ENCODE measurements at regions not wholly inside any gene's neighbourhood (a gene's known extent, or its start where the extent isn't known, plus 50 kb on each side); places are given as distances from the start of the nearest gene placed in this dataset.

GRCh38 chr6:170151321-170151771, 139.5 kb downstream of the DLL1 start:
- H3K27me3 Mint-ChIP-seq (ENCODE audit: low read depth, unreplicated experiment) = peaks cover 38% of the 10 kb centered on the region
- Histone ChIP-seq H4K20me1 (ENCODE audit: insufficient read depth, low read length) (no peaks in the 10 kb centered on the region), H3K4me3 (ENCODE audit: insufficient read depth, low read depth, low read length) (no peak overlapping the region), H3K4me1 (ENCODE audit: insufficient read depth, low read length) (peaks cover 6% of the 10 kb centered on the region), H3K36me3 (ENCODE audit: insufficient read depth, low read length) (no peaks in the 10 kb centered on the region), H3K9ac (ENCODE audit: low read length) (no peak overlapping the region), H3K27me3 (ENCODE audit: insufficient read depth, low read length) (peaks cover 4% of the 10 kb centered on the region), H3K27ac (ENCODE audit: low read depth, low read length) (no peak overlapping the region), H3K9me3 (ENCODE audit: insufficient read depth, low read depth, low read length) (no peaks in the 10 kb centered on the region), H2AFZ (ENCODE audit: low read depth, low read length) (no peak overlapping the region), H3K4me2 (ENCODE audit: low read length) (no peak overlapping the region), H3K79me2 (ENCODE audit: insufficient read depth, low read length) (no peaks in the 10 kb centered on the region)
- DNase-seq (ENCODE audit: low read depth) (no peak), FAIRE-seq (no peak)
- TF ChIP-seq CTCF (IDR thresholded peaks at IDR 0.05; ENCODE audit: insufficient read depth, low read depth, low read length) = no peak
- TF ChIP-seq EZH2 (IDR thresholded peaks at IDR 0.05; ENCODE audit: insufficient read depth, low read length) = no peak
- H3K27ac Mint-ChIP-seq (ENCODE audit: unreplicated experiment) = no peak overlapping the region
- peaks cover 2% of the 10 kb centered on the region for H3K9me3 Mint-ChIP-seq (ENCODE audit: unreplicated experiment)
- H3K36me3 Mint-ChIP-seq (ENCODE audit: low read depth, unreplicated experiment) = no peaks in the 10 kb centered on the region
- no peak overlapping the region for H3K4me3 Mint-ChIP-seq (ENCODE audit: unreplicated experiment)
- peaks cover 20% of the 10 kb centered on the region for H3K4me1 Mint-ChIP-seq (ENCODE audit: low read depth, unreplicated experiment)

GRCh38 chr6:170150590-170150945, 140.3 kb downstream of the DLL1 start:
- H3K27ac ChIP-seq (ENCODE audit: low read depth, low read length) = no peak overlapping the region
- H3K9me3 ChIP-seq (ENCODE audit: insufficient read depth, low read depth, low read length) = peaks cover 3% of the 10 kb centered on the region
- peaks cover 32% of the 10 kb centered on the region for H3K27me3 Mint-ChIP-seq (ENCODE audit: low read depth, unreplicated experiment)
- peaks cover 6% of the 10 kb centered on the region for H3K4me1 ChIP-seq (ENCODE audit: insufficient read depth, low read length)
- no peaks in the 10 kb centered on the region for H3K79me2 ChIP-seq (ENCODE audit: insufficient read depth, low read length)
- no peaks in the 10 kb centered on the region for H4K20me1 ChIP-seq (ENCODE audit: insufficient read depth, low read length)
- H2AFZ ChIP-seq (ENCODE audit: low read depth, low read length) = no peak overlapping the region
- H3K9ac ChIP-seq (ENCODE audit: low read length) = no peak overlapping the region
- H3K27ac Mint-ChIP-seq (ENCODE audit: unreplicated experiment) = no peak overlapping the region
- no peak overlapping the region for H3K4me3 Mint-ChIP-seq (ENCODE audit: unreplicated experiment)
- no peak for FAIRE-seq
- peaks cover 20% of the 10 kb centered on the region for H3K4me1 Mint-ChIP-seq (ENCODE audit: low read depth, unreplicated experiment)
- no peaks in the 10 kb centered on the region for H3K9me3 Mint-ChIP-seq (ENCODE audit: unreplicated experiment)
- no peaks in the 10 kb centered on the region for H3K36me3 ChIP-seq (ENCODE audit: insufficient read depth, low read length)
- H3K36me3 Mint-ChIP-seq (ENCODE audit: low read depth, unreplicated experiment) = no peaks in the 10 kb centered on the region
- no peak for DNase-seq (ENCODE audit: low read depth)
- H3K27me3 ChIP-seq (ENCODE audit: insufficient read depth, low read length) = peaks cover 4% of the 10 kb centered on the region
- H3K4me3 ChIP-seq (ENCODE audit: insufficient read depth, low read depth, low read length) = no peak overlapping the region
- TF ChIP-seq EZH2 (IDR thresholded peaks at IDR 0.05; ENCODE audit: insufficient read depth, low read length) (no peak), CTCF (IDR thresholded peaks at IDR 0.05; ENCODE audit: insufficient read depth, low read depth, low read length) (no peak)
- H3K4me2 ChIP-seq (ENCODE audit: low read length) = no peak overlapping the region

- H3K4me3 Mint-ChIP-seq (ENCODE audit: unreplicated experiment) = no peak overlapping the region
- Histone ChIP-seq H3K9ac (ENCODE audit: low read length) (no peak overlapping the region), H3K79me2 (ENCODE audit: insufficient read depth, low read length) (no peaks in the 10 kb centered on the region), H3K4me1 (ENCODE audit: insufficient read depth, low read length) (peaks cover 6% of the 10 kb centered on the region), H3K4me2 (ENCODE audit: low read length) (no peak overlapping the region), H3K9me3 (ENCODE audit: insufficient read depth, low read depth, low read length) (peaks cover 5% of the 10 kb centered on the region), H3K4me3 (ENCODE audit: insufficient read depth, low read depth, low read length) (no peak overlapping the region), H2AFZ (ENCODE audit: low read depth, low read length) (no peak overlapping the region), H3K36me3 (ENCODE audit: insufficient read depth, low read length) (no peaks in the 10 kb centered on the region), H4K20me1 (ENCODE audit: insufficient read depth, low read length) (no peaks in the 10 kb centered on the region), H3K27ac (ENCODE audit: low read depth, low read length) (no peak overlapping the region), H3K27me3 (ENCODE audit: insufficient read depth, low read length) (peaks cover 4% of the 10 kb centered on the region)
- FAIRE-seq (no peak), DNase-seq (ENCODE audit: low read depth) (no peak)
- TF ChIP-seq EZH2 (IDR thresholded peaks at IDR 0.05; ENCODE audit: insufficient read depth, low read length) (no peak), CTCF (IDR thresholded peaks at IDR 0.05; ENCODE audit: insufficient read depth, low read depth, low read length) (no peak)
- no peak overlapping the region for H3K27ac Mint-ChIP-seq (ENCODE audit: unreplicated experiment)
- peaks cover under 1% of the 10 kb centered on the region for H3K9me3 Mint-ChIP-seq (ENCODE audit: unreplicated experiment)
- H3K36me3 Mint-ChIP-seq (ENCODE audit: low read depth, unreplicated experiment) = no peaks in the 10 kb centered on the region
- peaks cover 20% of the 10 kb centered on the region for H3K4me1 Mint-ChIP-seq (ENCODE audit: low read depth, unreplicated experiment)
- peaks cover 35% of the 10 kb centered on the region for H3K27me3 Mint-ChIP-seq (ENCODE audit: low read depth, unreplicated experiment)
Observed at GRCh38 chr6:170149681-170150589, 140.9 kb downstream of the DLL1 start.

All from astrocyte (in vitro differentiated cells and primary cell).